Psoas muscle (tissue), 7 donors: ENCODE measurements at regions not wholly inside any gene's neighbourhood (a gene's known extent, or its start where the extent isn't known, plus 50 kb on each side); places are given as distances from the start of the nearest gene placed in this dataset.

Experiments
- ATAC-seq, 4 donors: fragments of 200-7000 bp; cut with Tn5 transposase; one replicate each; pipeline ENCODE4 v1.9.1; 2020; ENCODE audit warnings: moderate library complexity in 3 of 4, mild to moderate bottlenecking in 2 of 4
- DNase-seq, 2 donors: peaks; one replicate each; pipeline ENCODE4 v3.0.0-alpha.2; 2020
- H3K27ac ChIP-seq: fragments of 200-600 bp; one replicate; pipeline ENCODE4 v1.8.0; 2022
- H3K27me3 ChIP-seq, 3 donors: fragments of 200-600 bp in 1 of 3; one replicate each; pipeline versions ENCODE4 v1.6.1 to v1.8.0; 2013 to 2022; ENCODE audit warnings: low read length in 2 of 3, mild to moderate bottlenecking in 2 of 3, moderate library complexity in 1 of 3; ENCODE audit not compliant: insufficient read depth in 3 of 3
- H3K36me3 ChIP-seq, 2 donors: fragments of 200-600 bp in 1 of 2; one replicate each; pipeline versions ENCODE4 v1.6.1 to v1.8.0; 2013 to 2022; ENCODE audit warnings: low read depth in 1 of 2, mild to moderate bottlenecking in 1 of 2, moderate library complexity in 1 of 2; ENCODE audit not compliant: insufficient read depth in 1 of 2
- H3K4me1 ChIP-seq: fragments of 200-600 bp; one replicate; pipeline ENCODE4 v1.8.0; 2022
- H3K4me3 ChIP-seq: fragments of 200-600 bp; one replicate; pipeline ENCODE4 v1.8.0; 2022; ENCODE audit warnings: mild to moderate bottlenecking
- H3K9me3 ChIP-seq: fragments of 200-600 bp; one replicate; pipeline ENCODE4 v1.8.0; 2022
- CTCF ChIP-seq: fragments of 200-600 bp; IDR thresholded peaks from one replicate; pipeline ENCODE4 v1.8.0; 2022; ENCODE audit warnings: antibody characterized with exemption
- WGBS, 3 donors: extraction: QIAGEN DNeasy Blood & Tissue Kit; methylation state at CpG; one replicate each; pipeline versions ENCODE4 v1.1.6 to v1.1.7; 2013; 5-methylcytosine and 5-hydroxymethylcytosine counted together
- intact Hi-C, 2 donors: fragments of 100-400 bp; cut with DNase I; formaldehyde crosslinking; loops; one replicate each; pipeline versions ENCODE4 v1.11.0 to v1.14.2; 2022
- donor health status: healthy with polysubstance abuse.
- donor health status: DM: no; HTN: no; CAD: no; lungs with moderate emphysema.
- donor health status: Bipolar disorder and iron deficiency.
- donor health status: healthy.
- donor health status: DM: yes; HTN: yes; CAD: no.
- donor health status: DM: no; HTN: no; CAD: no.
- donor health status: DM: yes; HTN: yes; CAD: no.

- Histone ChIP-seq H3K27ac (no peak overlapping the region), H3K4me3 (no peak overlapping the region), H3K36me3 (no peaks in the 10 kb centered on the region), H3K9me3 (peaks cover 15% of the 10 kb centered on the region), H3K4me1 (no peaks in the 10 kb centered on the region), H3K27me3 (no peaks in the 10 kb centered on the region)
- DNase-seq (no peak), ATAC-seq (no peak)
- intact Hi-C loops, result no loop called here
- TF ChIP-seq CTCF, result no peak
These were observed 157.7 kb downstream of the BARX2 start for GRCh38 chr11:129533395-129533794.

- Histone ChIP-seq H3K36me3 (no peaks in the 10 kb centered on the region), H3K4me1 (no peaks in the 10 kb centered on the region), H3K9me3 (peaks cover 15% of the 10 kb centered on the region), H3K4me3 (no peak overlapping the region), H3K27me3 (no peaks in the 10 kb centered on the region), H3K27ac (no peak overlapping the region)
- DNase-seq (no peak), ATAC-seq (no peak)
- TF ChIP-seq CTCF, result no peak
- 42 to 49% (median 45%) methylated on average over 1 of the region's 1 CpG for WGBS, 3 donors
- intact Hi-C loops, result no loop called here
These were observed 160.7 kb downstream of the BARX2 start for GRCh38 chr11:129536338-129536737.

GRCh38 chr11:129538323-129538722, 162.7 kb downstream of the BARX2 start:
- 91 to 98% (median 94%) methylated on average over 2 of the region's 2 CpGs for WGBS, 3 donors
- Histone ChIP-seq H3K4me1 (no peaks in the 10 kb centered on the region), H3K4me3 (no peak overlapping the region), H3K9me3 (peaks cover 15% of the 10 kb centered on the region), H3K36me3 (no peaks in the 10 kb centered on the region), H3K27me3 (no peaks in the 10 kb centered on the region), H3K27ac (no peak overlapping the region)
- intact Hi-C loops, result no loop called here
- no peak for ATAC-seq
- no peak for TF ChIP-seq CTCF
- DNase-seq, result no peak

- Histone ChIP-seq H3K4me3 (no peak overlapping the region), H3K36me3 (no peaks in the 10 kb centered on the region), H3K27me3 (no peaks in the 10 kb centered on the region), H3K4me1 (no peaks in the 10 kb centered on the region), H3K27ac (no peak overlapping the region), H3K9me3 (no peaks in the 10 kb centered on the region)
- no peak for TF ChIP-seq CTCF
- intact Hi-C loops, result no loop called here
- 54 to 57% (median 56%) methylated on average over 3 of the region's 3 CpGs for WGBS, 3 donors
- ATAC-seq (no peak), DNase-seq (no peak)
These were observed 168.1 kb downstream of the BARX2 start for GRCh38 chr11:129543515-129544290.

- H3K27me3 ChIP-seq, result no peaks in the 10 kb centered on the region
- intact Hi-C loops, result no loop called here
- TF ChIP-seq CTCF, result no peak
- no peaks in the 10 kb centered on the region for H3K36me3 ChIP-seq
- H3K27ac ChIP-seq, result no peak overlapping the region
- H3K9me3 ChIP-seq, result no peaks in the 10 kb centered on the region
- no peak for ATAC-seq
- H3K4me1 ChIP-seq, result no peaks in the 10 kb centered on the region
- DNase-seq, result no peak
- 69 to 75% (median 71%) methylated on average over 1 of the region's 1 CpG for WGBS, 3 donors
- H3K4me3 ChIP-seq, result no peak overlapping the region
These were observed 169.0 kb downstream of the BARX2 start for GRCh38 chr11:129544691-129545090.
